GM23248 (cell line): ENCODE measurements at regions not wholly inside any gene's neighbourhood (a gene's known extent, or its start where the extent isn't known, plus 50 kb on each side); places are given as distances from the start of the nearest gene placed in this dataset.

Experiments
- EZH2 ChIP-seq: fragments of 200-600 bp; sonication (generic); IDR thresholded peaks from 2 replicates; pipeline ENCODE4 v1.6.1; 2018; ENCODE audit warnings: antibody characterized with exemption, mild to moderate bottlenecking; ENCODE audit not compliant: insufficient read depth, poor library complexity, severe bottlenecking
- EZH2phosphoT487 ChIP-seq: fragments of 200-600 bp; sonication (generic); IDR thresholded peaks from 2 replicates; pipeline ENCODE4 v1.6.1; 2018; ENCODE audit warnings: antibody characterized with exemption, moderate library complexity, mild to moderate bottlenecking, low read depth; ENCODE audit not compliant: insufficient read depth

- no peak for TF ChIP-seq EZH2
- no peak for TF ChIP-seq EZH2phosphoT487
Measured at GRCh38 chr10:35696392-35697287, 54.5 kb upstream of the FZD8 start.
